Naive B cell (primary cell): ENCODE measurements at regions not wholly inside any gene's neighbourhood (a gene's known extent, or its start where the extent isn't known, plus 50 kb on each side); places are given as distances from the start of the nearest gene placed in this dataset.
A peak's percentile ranks its signal among the peaks of the same experiment; 100 is the strongest.

Experiments used
- ATAC-seq, 2 donors: fragments of 150-1000 bp; cut with Tn5 transposase; 2 replicates each; pipeline ENCODE4 v1.10.0; 2021; ENCODE audit warnings: low read depth in 2 of 2, mild to moderate bottlenecking in 2 of 2, moderate library complexity in 2 of 2
- DNase-seq: peaks from one replicate; pipeline ENCODE4 v3.0.0; 2022
- H3K27ac Mint-ChIP-seq, 6 donors: one replicate each; pipeline ENCODE4 v1.8.0; 2020 to 2022; ENCODE audit warnings: mild to moderate bottlenecking in 6 of 6, mixed read lengths in 6 of 6, moderate library complexity in 5 of 6, inconsistent platforms in 2 of 6
- H3K27me3 Mint-ChIP-seq, 3 donors: one replicate each; pipeline ENCODE4 v1.8.0; 2021 to 2022; ENCODE audit warnings: mixed read lengths in 3 of 3, mild to moderate bottlenecking in 1 of 3
- H3K36me3 Mint-ChIP-seq, 2 donors: one replicate each; pipeline ENCODE4 v1.8.0; 2020 to 2022; ENCODE audit warnings: mixed read lengths in 2 of 2, inconsistent platforms in 1 of 2, mild to moderate bottlenecking in 1 of 2
- H3K4me1 Mint-ChIP-seq, 3 donors: one replicate each; pipeline ENCODE4 v1.8.0; 2020 to 2022; ENCODE audit warnings: mixed read lengths in 3 of 3, inconsistent platforms in 1 of 3, mild to moderate bottlenecking in 1 of 3, moderate library complexity in 1 of 3
- H3K4me3 Mint-ChIP-seq, 8 donors: one replicate each; pipeline ENCODE4 v1.8.0; 2020 to 2022; ENCODE audit warnings: mild to moderate bottlenecking in 8 of 8, mixed read lengths in 8 of 8, moderate library complexity in 8 of 8, inconsistent platforms in 2 of 8
- H3K9me3 Mint-ChIP-seq, 7 donors: one replicate each; pipeline ENCODE4 v1.8.0; 2020 to 2022; ENCODE audit warnings: mixed read lengths in 7 of 7, mild to moderate bottlenecking in 5 of 7, inconsistent platforms in 2 of 7, moderate library complexity in 1 of 7

- Mint-ChIP-seq H3K27me3 (no peaks in the 10 kb centered on the region), H3K4me1 (no peaks in the 10 kb centered on the region), H3K27ac (no peak overlapping the region), H3K36me3 (no peaks in the 10 kb centered on the region), H3K4me3 (no peak overlapping the region), H3K9me3 (peaks cover 0 to 12% (median 5%) of the 10 kb centered on the region in 7 donors)
- ATAC-seq: no peak
- no peak for DNase-seq
Measured at GRCh38 chr3:65110661-65111060, 422.9 kb upstream of the ADAMTS9 start.

- Mint-ChIP-seq H3K36me3 (no peaks in the 10 kb centered on the region), H3K4me3 (no peak overlapping the region), H3K27ac (no peak overlapping the region), H3K27me3 (no peaks in the 10 kb centered on the region), H3K4me1 (no peaks in the 10 kb centered on the region), H3K9me3 (peaks cover 0 to 12% (median 5%) of the 10 kb centered on the region in 7 donors)
- DNase-seq (no peak), ATAC-seq (no peak)
Measured at GRCh38 chr3:65109966-65110500, 422.2 kb upstream of the ADAMTS9 start.

- Mint-ChIP-seq H3K4me3 (no peak overlapping the region), H3K4me1 (no peaks in the 10 kb centered on the region), H3K27me3 (no peaks in the 10 kb centered on the region), H3K27ac (no peak overlapping the region), H3K36me3 (no peaks in the 10 kb centered on the region), H3K9me3 (peaks cover 0 to 12% (median 5%) of the 10 kb centered on the region in 7 donors)
- no peak for ATAC-seq
- DNase-seq: no peak
Measured at GRCh38 chr3:65107174-65107573, 419.4 kb upstream of the ADAMTS9 start.

GRCh38 chr3:65101450-65101849 is 413.6 kb upstream of the ADAMTS9 start:
- ATAC-seq (no peak), DNase-seq (no peak)
- Mint-ChIP-seq H3K9me3 (peaks cover 0 to 5% (median 4%) of the 10 kb centered on the region in 7 donors), H3K4me1 (no peaks in the 10 kb centered on the region), H3K27ac (no peak overlapping the region), H3K36me3 (no peaks in the 10 kb centered on the region), H3K27me3 (no peaks in the 10 kb centered on the region), H3K4me3 (no peak overlapping the region)

- ATAC-seq (no peak), DNase-seq (no peak)
- H3K9me3 Mint-ChIP-seq: peaks cover 0 to 10% (median 5%) of the 10 kb centered on the region in 7 donors
- H3K27me3 Mint-ChIP-seq: no peaks in the 10 kb centered on the region
- no peak overlapping the region for H3K27ac Mint-ChIP-seq
- H3K36me3 Mint-ChIP-seq: no peaks in the 10 kb centered on the region
- no peaks in the 10 kb centered on the region for H3K4me1 Mint-ChIP-seq
- no peak overlapping the region for H3K4me3 Mint-ChIP-seq
Measured at GRCh38 chr3:65098400-65098799, 410.6 kb upstream of the ADAMTS9 start.

- no peaks in the 10 kb centered on the region for H3K36me3 Mint-ChIP-seq
- no peaks in the 10 kb centered on the region for H3K4me1 Mint-ChIP-seq
- ATAC-seq: no peak
- H3K9me3 Mint-ChIP-seq: peaks cover 0 to 17% (median 6%) of the 10 kb centered on the region in 7 donors
- no peak for DNase-seq
- H3K27me3 Mint-ChIP-seq: no peaks in the 10 kb centered on the region
- H3K4me3 Mint-ChIP-seq: no peak overlapping the region
- no peak overlapping the region for H3K27ac Mint-ChIP-seq
Measured at GRCh38 chr3:65096110-65096745, 408.4 kb upstream of the ADAMTS9 start.

GRCh38 chr3:65094723-65095122 is 406.9 kb upstream of the ADAMTS9 start:
- Mint-ChIP-seq H3K4me1 (no peaks in the 10 kb centered on the region), H3K9me3 (peaks cover 0 to 19% (median 6%) of the 10 kb centered on the region in 7 donors), H3K4me3 (no peak overlapping the region), H3K27ac (no peak overlapping the region), H3K27me3 (no peaks in the 10 kb centered on the region), H3K36me3 (no peaks in the 10 kb centered on the region)
- ATAC-seq (no peak), DNase-seq (no peak)

- no peak overlapping the region for H3K27ac Mint-ChIP-seq
- ATAC-seq: no peak
Measured at GRCh38 chr3:65093641-65094040, 405.8 kb upstream of the ADAMTS9 start.

GRCh38 chr3:65091565-65091964 is 403.8 kb upstream of the ADAMTS9 start:
- Mint-ChIP-seq H3K27me3 (no peaks in the 10 kb centered on the region), H3K36me3 (no peaks in the 10 kb centered on the region), H3K9me3 (peaks cover 0 to 19% (median 7%) of the 10 kb centered on the region in 7 donors), H3K27ac (no peak overlapping the region), H3K4me1 (no peaks in the 10 kb centered on the region), H3K4me3 (no peak overlapping the region)
- ATAC-seq (no peak), DNase-seq (no peak)

More at GRCh38 chr3:65093641-65094040, 405.8 kb upstream of the ADAMTS9 start:
- Mint-ChIP-seq H3K4me3 (no peak overlapping the region), H3K4me1 (no peaks in the 10 kb centered on the region), H3K9me3 (peaks cover 0 to 19% (median 6%) of the 10 kb centered on the region in 7 donors), H3K27me3 (no peaks in the 10 kb centered on the region), H3K36me3 (no peaks in the 10 kb centered on the region)
- DNase-seq: no peak

- no peaks in the 10 kb centered on the region for H3K4me1 Mint-ChIP-seq
- H3K36me3 Mint-ChIP-seq: no peaks in the 10 kb centered on the region
- H3K27me3 Mint-ChIP-seq: no peaks in the 10 kb centered on the region
- DNase-seq (no peak), ATAC-seq (no peak)
- H3K9me3 Mint-ChIP-seq: peaks cover 1 to 9% (median 3%) of the 10 kb centered on the region in 7 donors
- no peak overlapping the region for H3K4me3 Mint-ChIP-seq
- no peak overlapping the region for H3K27ac Mint-ChIP-seq
Measured at GRCh38 chr3:65083240-65083639, 395.4 kb upstream of the ADAMTS9 start.

- H3K27ac Mint-ChIP-seq: no peak overlapping the region
- no peaks in the 10 kb centered on the region for H3K27me3 Mint-ChIP-seq
- H3K36me3 Mint-ChIP-seq: no peaks in the 10 kb centered on the region
- no peaks in the 10 kb centered on the region for H3K4me1 Mint-ChIP-seq
- DNase-seq (no peak), ATAC-seq (no peak)
- peaks cover 0 to 14% (median 7%) of the 10 kb centered on the region in 7 donors for H3K9me3 Mint-ChIP-seq
- no peak overlapping the region for H3K4me3 Mint-ChIP-seq
Measured at GRCh38 chr3:65081536-65081935, 393.7 kb upstream of the ADAMTS9 start.

- Mint-ChIP-seq H3K4me1 (no peaks in the 10 kb centered on the region), H3K4me3 (no peak overlapping the region), H3K36me3 (no peaks in the 10 kb centered on the region), H3K27ac (peak overlapping the region in 1 of 6 donors; percentile 25), H3K9me3 (peaks cover 0 to 20% (median 6%) of the 10 kb centered on the region in 7 donors), H3K27me3 (no peaks in the 10 kb centered on the region)
- DNase-seq (no peak), ATAC-seq (no peak)
Measured at GRCh38 chr3:65080432-65080831, 392.6 kb upstream of the ADAMTS9 start.

GRCh38 chr3:65079560-65079959 is 391.8 kb upstream of the ADAMTS9 start:
- ATAC-seq (no peak), DNase-seq (no peak)
- no peak overlapping the region for H3K4me3 Mint-ChIP-seq
- no peaks in the 10 kb centered on the region for H3K4me1 Mint-ChIP-seq
- H3K27ac Mint-ChIP-seq: no peak overlapping the region
- no peaks in the 10 kb centered on the region for H3K36me3 Mint-ChIP-seq
- H3K9me3 Mint-ChIP-seq: peaks cover 0 to 20% (median 4%) of the 10 kb centered on the region in 7 donors
- no peaks in the 10 kb centered on the region for H3K27me3 Mint-ChIP-seq

- Mint-ChIP-seq H3K4me3 (no peak overlapping the region), H3K27me3 (no peaks in the 10 kb centered on the region), H3K27ac (no peak overlapping the region), H3K9me3 (peaks cover 0 to 28% (median 4%) of the 10 kb centered on the region in 7 donors), H3K36me3 (no peaks in the 10 kb centered on the region), H3K4me1 (no peaks in the 10 kb centered on the region)
- no peak for ATAC-seq
- DNase-seq: no peak
Measured at GRCh38 chr3:65078748-65079147, 390.9 kb upstream of the ADAMTS9 start.
